ENCODE measurements at regions not wholly inside any gene's neighbourhood (a gene's known extent, or its start where the extent isn't known, plus 50 kb on each side); places are given as distances from the start of the nearest gene placed in this dataset.
"Not testable (repeated sequence)": the region's sequence is repeated elsewhere in the genome, so short reads cannot be mapped to it uniquely, and the experiment has no call there.

DNA sequence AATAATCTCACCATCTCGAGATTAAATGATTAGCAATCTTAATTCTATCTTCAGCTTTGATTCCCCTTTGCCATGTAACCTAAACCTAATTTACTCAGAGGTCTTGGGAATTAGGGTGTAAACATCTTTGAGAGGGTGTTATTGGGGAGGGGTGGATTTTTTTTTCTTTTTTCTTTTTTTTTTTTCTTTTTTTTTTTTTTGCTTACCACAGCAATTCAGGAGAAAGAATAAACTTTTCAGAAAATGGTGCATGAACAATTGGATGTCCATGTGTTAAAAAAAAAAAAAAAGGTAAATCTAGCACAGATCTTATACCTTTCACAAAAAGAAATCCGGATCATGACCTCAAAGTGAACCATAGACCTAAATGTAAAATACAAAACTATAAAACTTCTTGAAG, 160.8 kb upstream of the FANCL start:
- no peak for DNase-seq (ENCODE audit: low read depth in 3 of 3)

DNA sequence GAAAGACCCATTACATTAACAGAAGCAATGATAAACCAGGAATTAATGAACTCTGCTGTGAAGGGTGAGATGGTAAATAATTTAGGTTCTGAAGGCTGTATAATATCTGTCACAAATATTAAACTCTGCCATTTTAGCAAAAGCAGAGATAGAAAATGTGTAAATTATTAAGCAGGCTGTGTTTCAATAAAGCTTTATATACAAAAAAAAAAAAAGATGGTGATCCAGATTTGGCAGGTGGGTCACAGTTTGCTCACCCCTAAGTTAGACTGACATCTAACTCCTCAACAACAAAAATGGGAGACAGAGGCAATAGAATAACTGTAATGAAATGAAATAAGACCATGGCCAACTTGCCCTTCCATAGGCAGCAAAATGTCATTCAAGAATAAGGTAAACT, 157.3 kb upstream of the FANCL start:
- DNase-seq (ENCODE audit: low read depth in 3 of 3) = no peak

DNA sequence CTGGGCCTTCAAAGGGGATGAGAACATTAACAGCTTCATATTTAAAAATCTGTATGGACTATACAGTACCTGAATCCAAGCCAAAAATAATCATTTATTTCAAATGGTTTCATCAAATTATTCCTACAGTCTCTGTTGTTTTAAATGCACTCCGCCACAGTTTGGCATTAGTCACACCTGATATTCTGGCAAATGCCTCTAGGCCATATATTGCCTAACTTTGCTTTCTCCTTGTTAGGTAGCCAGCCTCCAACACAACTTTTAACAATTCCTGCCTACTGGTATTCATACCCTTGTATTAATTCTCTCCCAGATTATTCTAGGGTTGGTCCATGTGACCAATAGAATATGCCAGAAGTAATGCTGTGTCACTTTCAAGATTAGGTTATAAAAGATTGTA, 146.6 kb upstream of the FANCL start:
- DNase-seq (ENCODE audit: low read depth in 3 of 3) = no peak

DNA sequence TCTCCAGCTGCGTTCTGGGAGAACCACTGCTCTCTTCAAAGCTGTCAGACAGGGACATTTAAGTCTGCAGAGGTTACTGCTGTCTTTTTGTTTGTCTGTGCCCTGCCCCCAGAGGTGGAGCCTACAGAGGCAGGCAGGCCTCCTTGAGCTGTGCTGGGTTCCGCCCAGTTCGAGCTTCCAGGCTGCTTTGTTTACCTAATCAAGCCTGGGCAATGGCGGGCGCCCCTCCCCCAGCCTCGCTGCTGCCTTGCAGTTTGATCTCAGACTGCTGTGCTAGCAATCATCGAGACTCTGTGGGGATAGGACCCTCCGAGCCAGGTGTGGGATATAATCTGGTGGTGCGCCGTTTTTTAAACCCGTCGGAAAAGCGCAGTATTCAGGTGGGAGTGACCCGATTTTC, 145.8 kb upstream of the FANCL start:
- DNase-seq (ENCODE audit: low read depth in 3 of 3) = not testable (repeated sequence)

DNA sequence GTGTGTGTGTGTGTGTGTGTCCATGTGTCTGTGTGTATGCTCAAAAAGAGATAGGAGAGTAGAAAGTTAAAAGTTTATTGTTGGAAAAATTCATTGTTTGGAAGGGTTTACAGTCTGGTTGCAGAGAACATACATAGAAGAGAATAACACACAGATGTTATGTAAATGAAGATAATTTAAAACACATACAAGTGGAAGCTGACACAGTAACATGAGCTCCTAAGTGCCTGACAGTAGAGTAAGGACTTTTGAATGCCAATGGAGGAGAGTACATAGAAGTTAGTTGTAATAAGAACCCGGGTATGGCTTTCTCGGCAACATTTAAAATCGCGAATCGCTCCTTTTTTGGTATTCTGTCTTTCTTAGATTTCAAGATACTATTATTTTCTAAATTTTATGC, 137.0 kb upstream of the FANCL start:
- no peak for DNase-seq (ENCODE audit: low read depth in 3 of 3)

DNA sequence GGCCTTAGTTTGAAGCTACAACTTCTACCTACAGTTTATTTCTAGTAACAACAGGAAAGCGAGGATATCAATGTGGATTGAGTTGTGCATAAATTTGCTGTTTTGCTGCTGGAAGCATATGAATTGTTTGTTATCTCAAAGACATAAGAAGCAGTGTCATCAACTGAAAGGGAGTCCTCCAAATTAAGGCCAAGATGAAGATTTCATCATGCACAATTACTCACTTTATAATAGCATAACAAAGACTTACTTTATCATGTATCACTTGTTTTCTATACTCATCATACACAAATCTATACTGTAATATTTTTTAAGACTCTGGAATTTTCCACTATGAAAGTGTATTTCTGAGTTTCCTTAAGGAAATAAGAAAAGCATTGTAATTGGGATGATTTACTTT, 136.1 kb upstream of the FANCL start:
- no peak for DNase-seq (ENCODE audit: low read depth in 3 of 3)

DNA sequence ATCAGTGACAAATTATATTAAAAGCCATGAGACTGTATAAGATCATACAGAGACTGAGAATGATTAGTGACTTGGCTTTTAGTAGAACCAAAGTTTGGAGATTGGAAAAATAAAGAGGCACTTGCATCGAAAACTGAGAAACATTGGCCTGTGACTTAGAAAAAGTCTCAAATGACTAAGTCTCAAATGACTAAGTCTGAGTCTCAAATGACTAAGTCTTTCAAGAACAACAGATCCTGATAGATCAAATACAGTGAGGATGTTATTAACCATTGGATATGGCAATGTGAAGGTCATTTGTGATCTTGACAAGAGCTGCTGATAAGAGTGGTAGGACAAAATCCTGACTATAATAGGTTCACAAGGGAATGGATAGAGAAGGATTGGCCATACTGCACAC, 135.5 kb upstream of the FANCL start:
- no peak for DNase-seq (ENCODE audit: low read depth in 3 of 3)

DNA sequence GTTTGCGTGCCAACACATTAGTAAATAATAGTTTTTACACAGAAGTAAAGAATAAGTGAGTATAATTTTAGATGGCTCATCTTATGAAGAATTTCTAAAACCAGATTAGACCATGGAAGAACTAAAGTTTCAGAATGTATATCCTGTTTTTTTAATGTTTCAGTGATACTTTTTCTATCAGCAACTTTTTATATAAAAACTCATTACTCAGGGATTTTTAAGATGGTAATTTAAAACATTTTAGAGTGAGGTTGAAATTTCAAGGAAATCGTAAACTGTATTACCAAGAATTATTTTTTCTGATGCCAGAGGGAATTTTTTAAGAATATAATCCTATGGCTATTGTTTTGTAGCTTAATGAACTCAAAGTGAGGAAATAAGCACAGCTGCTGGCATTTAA, 128.5 kb upstream of the FANCL start:
- DNase-seq (ENCODE audit: low read depth in 3 of 3) = no peak

DNA sequence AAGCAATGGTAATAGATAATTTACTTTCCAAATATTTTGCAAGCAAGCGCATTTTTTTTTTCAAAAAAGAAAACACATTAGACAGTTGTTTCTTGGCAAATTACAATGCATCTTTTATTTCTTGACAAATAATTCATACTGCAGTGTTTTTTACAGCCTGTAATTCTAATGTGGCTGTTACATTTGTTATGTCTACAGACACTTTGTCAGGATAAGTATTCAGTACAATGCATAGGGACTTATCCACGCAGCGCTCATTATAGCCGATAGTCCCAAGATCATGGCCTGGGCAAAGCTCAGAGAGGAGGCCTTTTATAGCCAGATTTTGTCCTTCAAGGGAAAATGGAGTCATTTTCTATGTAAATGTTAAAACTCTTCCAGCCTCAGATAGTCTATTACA, 123.0 kb upstream of the FANCL start:
- DNase-seq (ENCODE audit: low read depth in 3 of 3) = no peak

DNA sequence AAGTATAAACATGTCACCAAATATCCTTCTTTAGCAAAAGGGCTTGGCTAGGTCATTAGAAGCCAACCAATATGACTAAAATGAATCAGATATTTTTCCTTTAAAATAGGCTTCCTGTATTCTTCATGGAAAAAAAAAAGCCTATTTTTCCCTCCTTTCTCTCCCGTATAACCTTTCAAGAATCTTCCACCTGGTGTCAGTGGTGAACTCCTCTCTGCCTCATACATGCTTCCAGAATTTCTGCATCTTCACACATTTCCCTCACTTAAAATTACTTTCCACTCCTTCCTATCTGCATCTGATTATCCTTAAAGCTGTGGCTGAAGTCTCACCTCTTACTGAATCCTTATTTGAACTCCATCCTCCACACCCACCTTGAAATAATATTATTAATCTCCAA, 116.9 kb upstream of the FANCL start:
- no peak for DNase-seq (ENCODE audit: low read depth in 3 of 3)

DNA sequence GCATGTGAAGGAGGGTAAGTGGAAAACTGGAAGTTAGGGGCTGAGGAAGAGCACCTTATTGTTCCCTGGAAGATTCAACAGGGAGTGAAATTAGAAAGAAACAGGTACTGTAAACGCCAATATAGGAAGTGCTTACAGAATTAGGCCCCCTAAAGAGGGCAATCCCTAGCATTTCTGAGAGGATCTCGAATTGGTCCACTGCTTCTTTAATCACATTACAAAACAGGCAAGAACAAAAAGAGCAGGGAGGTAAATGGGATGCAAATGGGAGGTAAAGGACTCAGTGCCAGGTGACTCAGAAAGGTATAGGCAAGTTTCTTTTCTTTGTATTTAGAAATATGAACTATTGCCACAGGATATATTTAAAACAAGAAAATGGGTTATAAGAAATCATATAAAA, 116.4 kb upstream of the FANCL start:
- DNase-seq (ENCODE audit: low read depth in 3 of 3) = no peak

DNA sequence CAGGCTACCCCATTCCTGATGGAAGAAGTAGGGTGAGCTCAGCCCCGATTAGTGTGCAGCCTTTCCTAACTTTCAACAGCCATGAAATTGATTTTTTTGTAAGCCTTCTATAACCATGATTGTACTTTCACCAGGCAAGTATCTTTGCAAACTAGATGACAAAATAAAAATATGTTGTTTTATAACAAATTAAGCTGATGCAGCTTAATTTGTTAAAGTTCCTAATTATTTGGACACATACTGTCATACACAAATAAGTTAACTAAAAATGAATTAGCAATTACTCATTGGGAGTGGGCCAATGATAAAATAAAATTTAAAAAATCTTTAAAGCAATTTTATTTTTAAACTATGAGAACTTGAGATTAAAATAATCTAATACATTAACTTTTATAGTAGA, 113.1 kb upstream of the FANCL start:
- DNase-seq (ENCODE audit: low read depth in 3 of 3) = no peak

DNA sequence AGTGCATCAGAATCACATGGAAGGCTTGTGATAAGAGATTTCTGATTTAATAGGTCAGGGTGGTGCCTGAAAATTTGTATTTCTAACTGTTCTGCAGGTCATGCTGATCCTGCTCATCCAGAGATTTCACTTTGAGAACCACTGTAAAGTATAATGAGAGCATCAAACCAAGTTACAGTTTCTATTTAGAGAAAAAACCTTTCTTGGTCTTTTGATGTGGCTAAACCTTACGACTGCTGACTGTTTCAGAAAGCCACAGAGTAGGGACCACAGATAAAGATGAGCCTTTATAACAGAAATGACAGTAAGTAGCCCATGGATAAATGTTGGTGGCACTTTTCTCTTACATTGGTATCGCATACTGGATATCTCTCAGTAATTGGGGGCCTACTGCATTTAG, 109.4 kb upstream of the FANCL start:
- DNase-seq (ENCODE audit: low read depth in 3 of 3) = no peak

DNA sequence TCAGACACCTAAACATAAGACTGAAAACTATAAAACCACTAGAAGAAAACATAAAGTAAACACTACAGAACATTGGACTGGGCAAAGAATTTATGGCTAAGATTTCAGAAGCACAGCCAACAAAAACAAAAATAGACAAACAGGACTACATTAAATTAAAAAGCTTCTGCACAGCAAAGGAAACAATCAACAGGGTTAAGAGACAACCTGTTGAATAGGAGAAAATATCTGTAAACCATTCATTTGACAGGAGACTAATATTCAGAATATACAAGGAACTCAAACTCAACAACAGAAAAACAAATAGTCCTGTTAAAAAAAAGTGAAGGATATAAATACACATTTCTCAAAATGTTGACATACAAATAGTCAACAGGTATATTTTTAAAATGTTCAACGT, 106.7 kb upstream of the FANCL start:
- DNase-seq (ENCODE audit: low read depth in 3 of 3) = no peak

DNA sequence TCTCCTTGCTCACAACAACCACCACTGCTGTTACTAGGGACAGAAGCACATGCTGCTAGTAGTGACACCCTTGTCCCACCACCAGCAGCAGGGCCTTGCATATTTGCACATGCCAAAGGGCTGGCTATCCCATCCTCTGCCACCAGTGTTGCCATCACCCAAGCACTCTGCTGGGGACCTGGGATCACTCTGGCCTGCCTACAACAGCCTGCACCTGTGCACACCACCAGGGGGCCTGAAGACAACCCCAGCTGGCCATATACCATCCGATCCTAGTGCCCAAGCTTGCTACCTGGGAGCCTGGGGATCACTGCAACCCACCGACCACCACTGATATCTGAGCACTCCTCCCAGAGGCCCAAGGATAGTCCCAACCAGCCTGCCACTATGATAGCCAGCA, 99.9 kb upstream of the FANCL start:
- no peak for DNase-seq (ENCODE audit: low read depth in 3 of 3)

DNA sequence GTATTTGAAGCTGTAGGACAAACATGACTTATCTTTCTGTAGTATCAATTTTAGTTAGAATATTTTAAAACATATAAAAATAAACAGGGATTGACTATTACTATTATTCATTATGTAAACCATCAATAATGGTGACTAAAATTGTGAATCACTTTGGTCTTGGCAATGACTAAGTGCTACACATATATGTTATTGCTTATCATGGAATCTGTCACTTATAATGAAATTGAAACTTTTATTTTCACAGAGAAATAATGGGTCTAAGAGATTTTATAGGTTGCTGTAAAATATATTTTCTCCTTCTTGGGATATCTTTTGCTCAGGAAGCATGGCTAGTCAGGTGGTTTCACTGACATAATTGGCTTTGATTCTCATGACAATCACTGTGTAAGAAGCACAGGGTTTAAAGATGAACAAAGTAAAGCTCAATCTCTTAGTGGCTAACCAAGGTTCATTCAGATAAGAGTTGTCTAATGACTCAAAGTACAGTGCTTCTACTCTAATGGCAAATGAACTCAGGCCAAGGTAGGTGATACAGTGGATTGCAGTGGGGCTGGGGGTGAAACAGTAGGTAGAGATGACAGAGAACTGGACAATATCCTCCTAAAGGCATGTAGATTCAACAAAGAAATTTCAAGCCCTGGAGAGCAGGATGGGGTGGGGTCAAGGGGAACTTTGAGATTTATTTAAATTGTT, 98.6 kb upstream of the FANCL start:
- DNase-seq (ENCODE audit: low read depth in 3 of 3) = no peak

DNA sequence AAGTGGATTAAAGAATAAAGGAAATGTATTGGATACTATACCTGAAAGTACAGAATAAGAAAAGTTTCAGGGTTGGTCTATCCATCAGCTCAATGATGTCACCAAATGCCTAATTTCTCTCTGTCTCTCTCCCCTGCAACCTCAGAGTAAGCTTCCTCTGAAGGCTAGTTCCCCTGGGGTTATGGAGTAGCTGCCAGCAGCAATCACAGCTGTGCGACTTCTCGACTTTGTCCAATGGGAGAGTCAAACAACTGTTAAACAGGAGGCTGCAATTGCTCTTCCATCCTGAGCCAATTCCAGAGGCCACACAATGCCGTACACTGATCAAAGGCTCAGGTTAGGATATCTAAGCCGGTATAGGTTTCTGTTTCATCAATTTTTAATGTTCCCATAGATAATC, 95.3 kb upstream of the FANCL start:
- no peak for DNase-seq (ENCODE audit: low read depth in 3 of 3)

DNA sequence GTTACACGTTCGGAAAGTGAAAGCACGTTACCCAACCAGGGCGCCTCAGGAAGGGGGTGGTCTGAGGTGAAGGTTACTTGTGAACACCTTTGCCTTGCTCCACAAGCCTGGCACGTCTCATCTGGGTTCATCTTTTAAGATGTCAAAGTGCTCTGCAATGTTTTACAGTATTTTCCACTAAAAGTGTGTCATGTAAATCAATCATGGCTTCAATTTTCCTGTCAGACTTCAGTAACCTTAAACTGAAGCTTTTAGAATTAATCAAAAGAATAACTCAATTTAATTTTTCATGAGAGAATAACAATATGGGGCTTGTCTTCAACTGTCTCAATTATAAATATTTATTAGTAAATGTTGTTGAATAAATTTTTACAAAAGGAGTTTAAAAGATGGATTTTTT, 93.3 kb upstream of the FANCL start:
- no peak for DNase-seq (ENCODE audit: low read depth in 3 of 3)

DNA sequence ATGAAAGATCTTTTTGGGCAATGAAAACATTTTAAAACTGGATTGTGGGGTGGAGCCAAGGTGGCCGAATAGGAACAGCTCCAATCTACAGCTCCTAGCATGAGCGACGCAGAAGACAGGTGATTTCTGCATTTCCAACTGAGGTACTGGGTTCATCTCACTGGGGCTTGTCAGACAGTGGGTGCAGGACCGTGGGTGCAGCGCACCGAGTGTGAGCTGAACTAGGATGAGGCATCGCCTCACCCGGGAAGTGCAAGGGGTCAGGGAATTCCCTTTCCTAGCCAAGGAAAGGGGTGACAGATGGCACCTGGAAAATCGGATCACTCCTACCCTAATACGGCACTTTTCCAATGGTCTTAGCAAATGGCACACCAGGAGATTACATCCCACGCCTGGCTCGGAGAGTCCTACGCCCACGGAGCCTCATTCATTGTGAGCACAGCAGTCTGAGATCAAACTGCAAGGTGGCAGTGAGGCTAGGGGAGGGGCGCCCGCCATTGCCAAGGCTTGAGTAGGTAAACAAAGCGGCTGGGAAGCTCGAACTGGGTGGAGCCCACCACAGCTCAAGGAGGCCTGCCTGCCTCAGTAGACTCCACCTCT, 84.3 kb upstream of the FANCL start:
- DNase-seq (ENCODE audit: low read depth in 3 of 3) = not testable (repeated sequence)

DNA sequence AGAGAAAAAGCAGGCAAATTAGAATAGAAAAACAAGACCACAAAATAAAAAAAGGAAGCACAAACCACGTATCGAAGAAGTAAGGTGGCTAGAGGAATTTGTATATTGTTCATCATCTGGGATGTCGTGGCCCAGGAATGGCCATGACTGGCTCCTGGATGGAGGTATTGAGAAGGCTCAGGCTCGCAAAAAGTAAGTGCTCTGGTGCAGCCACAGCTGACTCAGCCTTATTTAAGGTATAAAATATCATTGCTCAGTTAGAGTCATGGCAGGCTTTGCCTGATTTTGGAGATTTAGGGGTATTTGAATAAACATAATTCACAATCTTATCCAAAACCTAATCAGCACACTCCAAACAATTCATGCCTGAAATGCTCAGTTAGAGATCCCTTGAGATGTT, 78.4 kb upstream of the FANCL start:
- no peak for DNase-seq (ENCODE audit: low read depth in 3 of 3)

DNA sequence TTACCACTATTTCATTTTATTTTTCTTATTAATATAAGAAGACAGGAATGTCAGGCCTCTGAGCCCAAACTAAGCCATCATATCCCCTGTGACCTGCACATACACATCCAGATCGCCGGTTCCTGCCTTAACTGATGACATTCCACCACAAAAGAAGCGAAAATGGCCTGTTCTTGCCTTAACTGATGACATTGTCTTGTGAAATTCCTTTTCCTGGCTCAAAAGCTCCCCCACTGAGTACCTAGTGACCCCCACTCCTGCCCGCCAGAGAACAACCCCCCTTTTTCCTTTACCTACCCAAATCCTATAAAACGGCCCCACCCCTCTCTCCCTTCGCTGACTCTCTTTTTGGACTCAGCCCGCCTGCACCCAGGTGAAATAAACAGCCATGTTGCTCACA, 77.8 kb upstream of the FANCL start:
- DNase-seq (ENCODE audit: low read depth in 3 of 3) = not testable (repeated sequence)

DNA sequence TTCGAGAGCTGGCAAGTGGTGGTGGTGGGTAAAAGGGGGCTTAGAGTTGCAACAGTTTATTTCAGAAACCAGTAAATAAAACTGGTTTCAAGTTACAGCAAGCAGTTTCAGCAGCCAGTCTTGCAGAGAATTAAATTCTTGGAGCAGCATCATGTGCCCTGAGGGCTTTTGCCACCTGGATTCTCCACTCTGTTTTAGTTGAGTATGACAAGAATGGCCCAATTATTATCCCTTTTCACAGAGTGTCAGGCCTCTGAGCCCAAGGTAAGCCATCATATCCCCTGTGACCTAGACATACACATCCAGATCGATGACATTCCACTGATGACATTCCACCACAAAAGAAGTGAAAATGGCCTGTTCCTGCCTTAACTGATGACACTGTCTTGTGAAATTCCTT, 72.8 kb upstream of the FANCL start:
- no peak for DNase-seq (ENCODE audit: low read depth in 3 of 3)

DNA sequence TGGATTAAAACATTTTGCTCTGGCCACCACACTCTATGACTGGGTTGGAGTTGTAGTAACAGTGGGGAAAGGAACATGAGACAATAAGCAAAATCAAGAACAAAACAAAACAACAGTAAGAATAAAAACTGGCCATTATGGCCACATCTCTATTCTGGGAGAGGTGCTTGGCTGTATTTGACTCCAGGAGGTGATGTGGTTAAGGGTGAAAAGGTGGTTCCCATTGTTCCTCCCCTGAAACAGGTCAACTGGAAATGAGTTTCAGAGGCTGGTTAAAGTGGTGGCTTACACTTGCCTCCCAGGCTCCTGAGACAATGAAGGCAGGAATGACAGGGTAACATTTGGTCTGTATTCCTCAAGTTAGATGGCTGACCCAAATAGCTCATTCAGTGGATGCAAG, 67.3 kb upstream of the FANCL start:
- no peak for DNase-seq (ENCODE audit: low read depth in 3 of 3)

DNA sequence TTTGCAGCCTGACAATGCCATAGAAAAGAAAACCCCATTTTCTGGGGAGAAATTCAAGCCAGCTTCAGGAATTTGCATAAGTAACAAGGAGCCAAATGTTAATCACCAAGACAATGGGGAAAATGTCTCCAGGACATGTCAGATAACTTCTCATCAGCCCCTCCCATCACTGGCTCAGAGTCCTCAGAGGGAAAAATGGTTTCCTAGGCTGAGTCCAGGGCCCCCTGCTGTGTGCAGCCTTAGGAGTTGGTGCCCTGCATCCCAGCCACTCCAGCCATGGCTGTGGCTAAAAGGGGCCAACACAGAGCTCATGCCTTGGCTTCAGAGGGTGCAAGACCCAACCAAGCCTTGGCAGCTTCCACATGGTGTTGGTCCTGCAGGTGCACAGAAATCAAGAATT, 63.7 kb upstream of the FANCL start:
- no peak for DNase-seq (ENCODE audit: low read depth in 3 of 3)
